ENCODE measurements at regions not wholly inside any gene's neighbourhood (a gene's known extent, or its start where the extent isn't known, plus 50 kb on each side); places are given as distances from the start of the nearest gene placed in this dataset.

DNA sequence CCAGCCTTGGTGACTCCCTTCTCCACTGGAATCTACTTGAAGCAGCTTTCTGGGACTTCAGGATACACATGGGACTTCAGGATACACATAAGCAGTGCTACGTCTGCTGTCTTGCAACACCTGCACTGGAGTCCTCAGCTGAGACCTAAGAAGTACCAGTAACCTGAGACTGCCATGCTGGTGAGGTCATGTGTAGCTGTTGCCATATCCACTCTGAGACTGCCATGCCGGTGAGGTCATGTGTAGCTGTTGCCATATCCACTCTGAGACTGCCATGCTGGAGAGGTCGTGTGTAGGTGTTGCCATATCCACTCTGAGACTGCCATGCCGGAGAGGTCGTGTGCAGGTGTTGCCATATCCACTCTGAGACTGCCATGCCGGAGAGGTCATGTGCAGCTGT lies 937.9 kb downstream of the EFNB2 start:
- TF ChIP-seq, protein P1, sequence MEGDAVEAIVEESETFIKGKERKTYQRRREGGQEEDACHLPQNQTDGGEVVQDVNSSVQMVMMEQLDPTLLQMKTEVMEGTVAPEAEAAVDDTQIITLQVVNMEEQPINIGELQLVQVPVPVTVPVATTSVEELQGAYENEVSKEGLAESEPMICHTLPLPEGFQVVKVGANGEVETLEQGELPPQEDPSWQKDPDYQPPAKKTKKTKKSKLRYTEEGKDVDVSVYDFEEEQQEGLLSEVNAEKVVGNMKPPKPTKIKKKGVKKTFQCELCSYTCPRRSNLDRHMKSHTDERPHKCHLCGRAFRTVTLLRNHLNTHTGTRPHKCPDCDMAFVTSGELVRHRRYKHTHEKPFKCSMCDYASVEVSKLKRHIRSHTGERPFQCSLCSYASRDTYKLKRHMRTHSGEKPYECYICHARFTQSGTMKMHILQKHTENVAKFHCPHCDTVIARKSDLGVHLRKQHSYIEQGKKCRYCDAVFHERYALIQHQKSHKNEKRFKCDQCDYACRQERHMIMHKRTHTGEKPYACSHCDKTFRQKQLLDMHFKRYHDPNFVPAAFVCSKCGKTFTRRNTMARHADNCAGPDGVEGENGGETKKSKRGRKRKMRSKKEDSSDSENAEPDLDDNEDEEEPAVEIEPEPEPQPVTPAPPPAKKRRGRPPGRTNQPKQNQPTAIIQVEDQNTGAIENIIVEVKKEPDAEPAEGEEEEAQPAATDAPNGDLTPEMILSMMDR (IDR thresholded peaks at IDR 0.05) = no peak
- no peak for TF ChIP-seq POLR2A (IDR thresholded peaks at IDR 0.05)
